GM12892 (cell line): ENCODE measurements at regions not wholly inside any gene's neighbourhood (a gene's known extent, or its start where the extent isn't known, plus 50 kb on each side); places are given as distances from the start of the nearest gene placed in this dataset.
A peak's percentile ranks its signal among the peaks of the same experiment; 100 is the strongest.
"Not testable (repeated sequence)": the region's sequence is repeated elsewhere in the genome, so short reads cannot be mapped to it uniquely, and the experiment has no call there.

ENCODE experiments used
- DNase-seq: peaks from one replicate; pipeline ENCODE4 v3.0.0; 2011; ENCODE audit not compliant: insufficient read length
- FAIRE-seq: peaks from 2 replicates; lab custom pipeline; 2011; peaks lifted over from hg19 to GRCh38; lab: Jason Lieb, UNC
- POLR2A ChIP-seq: IDR thresholded peaks from 2 replicates; pipeline ENCODE4 v1.6.1; 2011; ENCODE audit warnings: low read depth, low read length, control low read depth
- POLR2AphosphoS5 ChIP-seq: IDR thresholded peaks from 2 replicates; pipeline ENCODE4 v1.6.1; 2011; ENCODE audit warnings: low read depth, low read length, control low read depth
- TAF1 ChIP-seq: IDR thresholded peaks from 2 replicates; pipeline ENCODE4 v1.6.1; 2011; ENCODE audit warnings: low read depth, mild to moderate bottlenecking, control low read depth, low read length, borderline replicate concordance

DNA sequence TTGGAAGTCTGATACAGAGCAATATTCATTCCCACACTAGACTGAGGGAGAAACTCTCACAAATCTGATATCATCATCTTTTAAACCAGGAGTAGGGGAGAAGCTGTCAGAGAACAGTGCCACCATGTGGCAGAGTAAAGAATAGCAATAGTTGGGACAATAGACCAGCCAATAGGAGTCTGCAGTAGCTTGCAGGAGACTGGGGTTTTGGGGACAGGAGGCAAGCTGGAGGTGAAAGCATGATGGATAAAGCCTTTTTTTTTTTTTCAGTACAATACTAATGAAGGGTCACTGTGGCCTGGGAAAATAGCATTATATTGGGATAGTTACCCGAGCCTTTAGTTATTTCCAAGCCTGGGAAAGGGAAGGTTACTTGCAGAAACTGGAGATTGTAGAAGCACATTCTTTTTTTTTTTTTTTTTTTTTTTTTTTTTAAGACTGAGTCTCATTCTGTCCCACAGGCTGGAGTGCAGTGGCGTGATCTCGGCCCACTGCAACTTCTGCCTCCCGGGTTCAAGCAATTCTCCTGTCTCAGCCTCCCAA, 120.7 kb downstream of the S1PR1 start:
- DNase-seq (peak; percentile 35), FAIRE-seq (peak; percentile 96)
- TF ChIP-seq POLR2A (no peak), POLR2AphosphoS5 (no peak), TAF1 (no peak)

DNA sequence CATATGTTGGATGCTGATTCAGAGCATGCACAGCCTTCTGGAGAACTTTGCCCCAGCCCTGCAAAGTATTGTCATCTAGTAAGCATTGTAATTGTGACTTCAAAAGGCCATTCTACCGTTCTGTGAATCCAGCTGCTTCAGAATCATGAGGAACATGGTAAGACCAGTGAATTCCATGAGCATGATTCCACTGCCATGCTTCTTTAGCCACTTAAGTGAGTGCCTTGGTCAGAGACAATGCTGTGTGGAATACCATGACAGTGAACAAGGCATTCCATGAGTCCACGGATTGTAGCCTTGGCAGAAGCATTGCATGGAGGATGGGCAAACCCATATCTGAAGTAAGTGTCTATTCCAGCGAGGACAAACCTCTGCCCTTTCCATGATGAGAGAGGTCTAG, 123.7 kb downstream of the S1PR1 start:
- no peak for DNase-seq
- peak; percentile 67 for FAIRE-seq
- TF ChIP-seq POLR2A = no peak
- no peak for TF ChIP-seq TAF1
- no peak for TF ChIP-seq POLR2AphosphoS5

DNA sequence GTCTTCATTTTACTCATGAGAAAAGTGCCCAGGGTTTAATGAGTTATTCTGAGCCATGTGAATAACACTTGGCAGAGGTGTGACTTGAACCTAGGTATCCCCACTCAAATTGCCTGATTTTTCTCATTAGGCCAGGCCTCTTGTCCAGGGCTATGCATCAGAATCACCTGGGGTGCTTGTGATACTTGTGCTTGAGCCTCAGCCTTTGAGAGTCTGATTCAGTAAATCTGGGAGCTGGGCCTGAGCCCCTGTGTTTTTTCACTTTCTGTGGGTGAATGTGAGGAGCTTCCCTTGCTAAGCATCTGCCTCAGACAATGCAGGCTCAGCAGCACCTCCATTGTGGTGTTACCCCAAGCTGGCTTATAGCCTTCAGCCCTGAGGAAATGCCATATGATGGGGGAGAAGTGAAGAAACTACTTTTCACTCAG, 127.1 kb downstream of the S1PR1 start:
- FAIRE-seq = peak; percentile 84
- no peak for DNase-seq
- TF ChIP-seq POLR2A (no peak), TAF1 (no peak), POLR2AphosphoS5 (no peak)

DNA sequence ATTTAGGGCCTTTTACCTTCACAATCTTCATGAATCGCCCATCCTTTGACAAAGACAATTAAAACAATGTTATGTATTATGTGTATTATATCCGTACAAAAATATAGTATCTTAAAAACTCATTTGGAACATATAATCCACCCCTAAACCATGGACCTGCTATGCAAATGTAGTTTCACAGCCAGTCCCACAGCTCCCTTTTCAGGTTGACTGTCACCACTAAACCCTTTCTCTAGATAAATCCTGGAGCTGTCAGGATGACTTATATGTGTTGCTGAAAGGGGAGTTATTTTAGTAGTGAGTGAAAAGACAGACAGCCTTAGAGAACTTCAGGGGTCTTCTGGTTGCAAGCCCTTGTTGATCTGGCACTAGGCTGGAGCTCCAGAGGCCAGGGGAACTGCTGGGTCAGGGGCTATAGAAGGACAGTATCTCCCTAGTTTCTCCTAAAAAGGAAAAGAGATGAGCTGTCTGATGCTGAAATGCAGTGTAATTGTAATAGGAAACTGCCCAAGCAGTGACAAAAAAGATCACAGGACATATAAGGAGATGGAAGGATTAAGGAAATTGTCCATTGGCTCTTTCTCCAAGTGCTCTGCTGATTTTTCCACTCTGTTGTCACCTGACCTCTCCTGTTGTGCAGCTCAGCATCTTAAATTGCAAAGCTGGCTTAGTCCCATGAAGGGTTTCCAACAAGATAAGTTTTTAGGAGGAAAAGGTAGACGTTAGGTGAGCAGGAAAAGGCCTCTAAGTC, 127.7 kb downstream of the S1PR1 start:
- TF ChIP-seq POLR2AphosphoS5 = no peak
- TF ChIP-seq POLR2A = no peak; the same call in 1 of the 2 replicates
- no peak for TF ChIP-seq TAF1
- peak; percentile 69 for FAIRE-seq
- DNase-seq = no peak

DNA sequence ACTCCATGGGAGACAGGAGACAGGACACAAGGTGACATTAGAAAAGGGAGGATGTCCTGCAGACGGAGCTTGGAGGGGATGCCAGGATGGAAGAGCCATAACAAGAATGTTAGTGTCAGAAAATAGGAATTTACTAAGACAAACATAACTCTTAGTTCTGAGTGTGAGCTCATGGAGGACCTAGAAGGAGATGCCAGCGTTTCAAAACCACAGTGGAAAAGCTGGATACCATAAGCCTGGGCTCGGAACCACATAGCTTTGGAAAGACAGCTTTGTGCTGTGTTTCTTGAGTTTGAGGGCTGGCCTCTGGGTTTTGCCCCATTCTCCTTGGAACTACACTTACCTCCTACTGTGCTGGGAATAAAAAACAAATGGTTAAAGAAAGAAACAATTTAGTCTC, 128.4 kb downstream of the S1PR1 start:
- TF ChIP-seq POLR2A = no peak
- no peak for TF ChIP-seq POLR2AphosphoS5
- no peak for TF ChIP-seq TAF1
- FAIRE-seq (no peak), DNase-seq (no peak)

DNA sequence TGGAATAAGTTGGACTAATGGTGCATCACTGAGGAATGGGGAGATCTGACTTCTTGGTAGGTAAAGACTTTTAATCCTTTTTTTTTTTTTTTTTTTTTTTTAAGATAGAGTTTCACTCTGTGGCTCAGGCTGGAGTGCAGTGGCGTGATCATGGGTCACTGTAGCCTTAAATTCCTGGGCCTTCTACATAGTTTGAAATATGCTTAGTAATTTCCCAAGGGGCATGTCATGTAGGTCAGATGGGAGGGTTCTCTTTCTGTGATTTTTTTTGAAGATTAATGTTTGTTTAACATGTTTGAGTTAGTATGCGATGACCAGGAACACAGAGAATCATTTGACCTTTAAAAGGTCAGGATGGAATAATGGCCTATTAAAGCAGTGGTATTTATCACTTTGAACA, 129.1 kb downstream of the S1PR1 start:
- FAIRE-seq (peak; percentile 14), DNase-seq (no peak)
- TF ChIP-seq POLR2AphosphoS5 (no peak), TAF1 (no peak), POLR2A (no peak)

DNA sequence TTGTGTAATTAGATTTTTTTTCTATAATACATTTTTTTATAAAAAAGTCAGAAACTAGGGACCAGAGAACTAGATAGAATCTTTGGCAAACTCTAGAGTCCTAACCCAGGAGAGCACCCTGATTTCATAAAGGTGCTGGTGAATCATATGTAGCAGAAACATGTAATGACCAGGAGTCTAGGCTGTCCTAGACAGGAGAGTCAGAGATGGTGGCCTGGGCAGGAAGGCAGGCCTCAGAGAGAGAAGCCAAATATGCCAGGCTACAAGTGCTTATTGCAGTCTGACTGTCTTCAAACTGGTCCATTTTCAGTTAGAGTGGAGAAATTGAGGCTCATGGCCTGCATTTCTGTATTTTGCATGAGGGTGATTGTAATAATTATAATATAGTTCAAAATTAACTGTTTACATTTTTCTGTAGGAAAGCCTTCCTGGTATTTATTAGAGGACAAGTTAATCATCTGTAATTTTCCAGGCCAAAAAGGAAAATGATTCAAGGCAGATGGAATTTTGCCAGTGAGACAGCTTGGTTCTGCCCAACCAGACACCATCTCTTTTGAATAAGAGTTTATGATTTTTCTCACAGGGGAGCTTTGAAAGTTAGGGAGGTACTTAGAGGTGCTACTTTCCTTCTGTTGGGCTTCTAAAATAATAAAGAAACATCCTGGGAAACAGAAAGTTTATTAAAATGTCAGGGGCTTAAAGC, 129.8 kb downstream of the S1PR1 start:
- FAIRE-seq (peak; percentile 62), DNase-seq (no peak)
- no peak for TF ChIP-seq POLR2A

DNA sequence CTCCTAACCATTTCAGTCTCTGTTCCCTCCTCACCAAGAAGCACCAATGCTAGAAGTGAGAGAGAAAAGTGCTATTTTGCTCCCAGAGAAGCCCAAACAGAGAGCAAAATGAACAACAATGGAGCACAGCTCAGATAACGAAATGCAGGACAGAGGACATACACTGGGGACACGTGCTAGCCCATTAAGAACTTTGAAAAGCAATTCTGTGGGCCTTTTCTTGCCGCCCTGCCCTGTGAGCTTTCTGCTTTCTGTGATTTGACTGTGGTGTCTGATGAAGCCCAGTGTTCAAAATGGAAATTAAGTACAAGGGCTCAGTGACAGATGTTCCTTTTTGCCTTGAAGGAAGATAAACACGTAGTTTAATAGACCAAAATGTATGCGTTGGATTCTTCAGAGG, 130.8 kb downstream of the S1PR1 start:
- FAIRE-seq (no peak), DNase-seq (no peak)
- no peak for TF ChIP-seq POLR2AphosphoS5

DNA sequence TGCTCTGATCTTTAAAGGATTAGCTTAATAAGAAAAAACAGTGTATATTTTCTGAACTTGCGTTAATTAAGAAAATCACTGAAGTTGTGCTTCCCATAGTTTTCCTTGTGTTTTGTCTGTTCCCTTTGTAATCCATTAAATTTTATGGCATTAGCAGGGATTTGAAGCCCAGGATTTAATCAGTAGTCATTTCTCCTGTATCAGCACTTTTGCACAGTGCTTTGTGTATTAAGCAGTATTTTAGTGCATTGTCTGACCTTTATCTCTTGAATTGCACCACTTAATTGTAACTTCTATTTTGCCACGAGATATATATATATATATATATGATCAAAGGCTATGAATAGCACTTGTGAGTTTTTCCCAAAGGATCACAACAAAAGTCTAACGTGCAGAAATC, 133.7 kb downstream of the S1PR1 start:
- FAIRE-seq (no peak), DNase-seq (no peak)
- TF ChIP-seq TAF1 (no peak), POLR2AphosphoS5 (no peak), POLR2A (no peak)

DNA sequence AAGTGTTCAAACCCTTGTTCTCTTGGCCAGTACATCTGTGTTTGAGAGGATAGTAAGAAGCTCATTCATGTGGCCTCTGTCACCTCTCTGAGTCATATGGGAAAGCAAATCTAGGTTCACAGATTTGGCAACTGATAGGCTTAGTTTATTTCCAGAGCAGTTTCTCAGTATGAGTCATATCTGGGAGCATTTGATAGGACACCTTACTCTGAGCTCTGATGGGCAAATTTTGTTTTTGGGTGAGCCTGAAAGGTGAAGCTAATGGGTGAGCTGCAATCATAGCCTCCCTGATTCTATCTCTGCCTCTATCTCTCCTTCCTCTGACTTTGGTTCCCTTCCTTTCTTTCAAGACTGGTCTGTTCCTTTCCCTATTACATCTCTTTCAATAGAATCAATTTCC, 134.4 kb downstream of the S1PR1 start:
- FAIRE-seq (peak; percentile 94), DNase-seq (peak; percentile 43)
- TF ChIP-seq POLR2A = peak; percentile 82
- TF ChIP-seq TAF1 = 0 out of 2 replicates have a peak, but pooled peaks have one; percentile 46
- peak; percentile 90 for TF ChIP-seq POLR2AphosphoS5

DNA sequence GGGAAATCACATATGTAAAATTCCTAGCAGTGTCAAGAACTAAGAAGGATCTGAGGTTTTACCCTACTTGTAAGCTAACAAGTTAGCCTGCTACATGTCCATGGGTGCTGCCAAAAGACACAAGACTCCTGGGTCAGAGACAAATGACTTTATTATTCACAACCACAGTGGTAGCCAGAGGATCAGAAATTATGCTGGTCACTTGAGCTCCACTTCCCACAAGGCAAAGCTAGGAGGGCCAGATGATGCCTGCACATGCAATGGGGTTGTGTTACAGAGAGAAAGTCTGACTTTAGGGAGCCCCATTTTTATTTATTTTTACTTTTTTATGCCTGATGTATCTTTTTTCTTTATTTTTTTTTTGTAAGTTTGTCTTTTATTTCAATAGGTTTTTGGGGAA, 136.8 kb downstream of the S1PR1 start:
- TF ChIP-seq POLR2A (peak; percentile 49; the same call in 1 of the 2 replicates), TAF1 (no peak), POLR2AphosphoS5 (0 out of 2 replicates have a peak, but pooled peaks have one; percentile 34)
- DNase-seq (no peak), FAIRE-seq (no peak)

DNA sequence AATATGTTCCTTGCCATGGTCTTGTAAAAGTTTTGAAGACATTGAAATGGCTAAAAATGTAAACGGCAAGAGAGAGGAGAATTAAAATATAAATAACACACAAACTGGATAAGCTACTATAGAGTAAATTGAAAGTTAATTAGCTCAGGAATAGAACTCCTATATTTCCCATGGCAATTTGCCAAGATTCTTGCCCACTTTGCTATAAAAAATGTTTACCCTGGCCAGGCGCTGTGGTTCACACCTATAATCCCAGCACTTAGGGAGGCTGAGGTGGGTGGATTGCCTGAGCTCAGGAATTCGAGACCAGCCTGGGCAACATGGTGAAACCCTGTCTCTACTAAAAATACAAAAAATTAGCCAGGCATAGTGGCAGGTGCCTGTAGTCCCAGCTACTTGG, 138.6 kb downstream of the S1PR1 start:
- FAIRE-seq, DNase-seq: not testable (repeated sequence)
